CD8-positive, alpha-beta memory T cell (primary cell): ENCODE measurements at regions not wholly inside any gene's neighbourhood (a gene's known extent, or its start where the extent isn't known, plus 50 kb on each side); places are given as distances from the start of the nearest gene placed in this dataset.

Source experiments
- CTCF ChIA-PET: fragments of 350-600 bp; sonication (Branson Sonifier 250); formaldehyde crosslinking; loops from one replicate; lab custom pipeline; 2021; ENCODE audit warnings: antibody characterized with exemption; lab: Charles Lee
- POLR2A ChIA-PET: fragments of 350-600 bp; sonication (Branson Sonifier 250); formaldehyde crosslinking; loops from one replicate; lab custom pipeline; 2021; ENCODE audit warnings: antibody characterized with exemption; lab: Charles Lee
- DNase-seq, 5 donors: peaks; one replicate each; pipeline versions ENCODE4 v3.0.0 to v3.0.0-alpha.2; 2020 to 2022; ENCODE audit warnings: mixed read lengths in 1 of 5
- H3K27ac ChIP-seq: one replicate; pipeline ENCODE4 v1.7.0; 2013; ENCODE audit warnings: low read depth, mild to moderate bottlenecking, low read length, moderate library complexity
- H3K27me3 ChIP-seq: 2 replicates; pipeline ENCODE4 v1.7.0; 2013; ENCODE audit warnings: low read length, mild to moderate bottlenecking; ENCODE audit not compliant: insufficient read depth, poor library complexity, severe bottlenecking
- H3K36me3 ChIP-seq: 2 replicates; pipeline ENCODE4 v1.7.0; 2013; ENCODE audit warnings: mild to moderate bottlenecking, low read length, moderate library complexity; ENCODE audit not compliant: insufficient read depth
- H3K4me1 ChIP-seq: 2 replicates; pipeline ENCODE4 v1.7.0; 2013; ENCODE audit warnings: mild to moderate bottlenecking, low read length, moderate library complexity; ENCODE audit not compliant: insufficient read depth
- H3K4me3 ChIP-seq: 2 replicates; pipeline ENCODE4 v1.7.0; 2013; ENCODE audit warnings: mild to moderate bottlenecking, low read length
- H3K9me3 ChIP-seq: 2 replicates; pipeline ENCODE4 v1.7.0; 2013; ENCODE audit warnings: mild to moderate bottlenecking, low read length
- H3K27ac Mint-ChIP-seq, 8 donors: one replicate each; pipeline ENCODE4 v1.8.0; 2020 to 2021; ENCODE audit warnings: mixed read lengths in 8 of 8, mild to moderate bottlenecking in 6 of 8, inconsistent platforms in 3 of 8, moderate library complexity in 3 of 8
- H3K27me3 Mint-ChIP-seq, 2 donors: one replicate each; pipeline ENCODE4 v1.8.0; 2020 to 2021; ENCODE audit warnings: mixed read lengths in 2 of 2, mild to moderate bottlenecking in 1 of 2, moderate library complexity in 1 of 2
- H3K36me3 Mint-ChIP-seq, 3 donors: one replicate each; pipeline ENCODE4 v1.8.0; 2020 to 2021; ENCODE audit warnings: mixed read lengths in 3 of 3, inconsistent platforms in 1 of 3, mild to moderate bottlenecking in 1 of 3
- H3K4me1 Mint-ChIP-seq, 3 donors: one replicate each; pipeline ENCODE4 v1.8.0; 2020 to 2021; ENCODE audit warnings: mixed read lengths in 3 of 3, inconsistent platforms in 1 of 3, mild to moderate bottlenecking in 1 of 3
- H3K4me3 Mint-ChIP-seq, 7 donors: one replicate each; pipeline ENCODE4 v1.8.0; 2020 to 2021; ENCODE audit warnings: mixed read lengths in 7 of 7, mild to moderate bottlenecking in 6 of 7, moderate library complexity in 4 of 7, inconsistent platforms in 2 of 7
- H3K9me3 Mint-ChIP-seq, 5 donors: one replicate each; pipeline ENCODE4 v1.8.0; 2020 to 2022; ENCODE audit warnings: mixed read lengths in 5 of 5, mild to moderate bottlenecking in 3 of 5, moderate library complexity in 2 of 5, inconsistent platforms in 1 of 5

DNA sequence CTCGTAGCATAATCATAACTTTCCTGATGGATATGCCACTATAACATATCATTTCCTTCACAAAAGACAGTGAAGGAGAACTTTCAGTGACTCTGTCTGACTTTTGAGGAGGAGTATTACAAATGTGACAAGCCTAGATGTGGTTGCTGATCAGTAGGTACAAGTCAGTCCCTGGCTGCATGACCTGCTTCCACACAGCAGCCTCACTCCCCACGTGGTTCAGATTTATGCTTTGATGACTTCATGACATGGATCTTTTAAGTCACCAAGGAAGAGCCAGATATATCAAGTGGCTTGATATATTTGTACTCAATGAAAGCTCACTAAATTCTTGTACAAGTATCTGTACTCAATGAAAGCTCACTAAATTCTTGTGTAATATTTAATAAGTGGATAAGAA is 50.9 kb upstream of the MKLN1 start:
- no peaks in the 10 kb centered on the region for H3K27me3 Mint-ChIP-seq
- Histone ChIP-seq H3K36me3 (no peaks in the 10 kb centered on the region), H3K27ac (no peak overlapping the region), H3K4me1 (no peaks in the 10 kb centered on the region), H3K4me3 (no peak overlapping the region), H3K9me3 (no peaks in the 10 kb centered on the region), H3K27me3 (no peaks in the 10 kb centered on the region)
- H3K4me1 Mint-ChIP-seq, result no peaks in the 10 kb centered on the region
- DNase-seq, result no peak
- peaks cover 0 to 7% (median 0%) of the 10 kb centered on the region in 3 donors for H3K36me3 Mint-ChIP-seq
- no peak overlapping the region for H3K4me3 Mint-ChIP-seq
- CTCF ChIA-PET, result no interaction called here
- no peak overlapping the region for H3K27ac Mint-ChIP-seq
- POLR2A ChIA-PET, result no interaction called here
- H3K9me3 Mint-ChIP-seq, result no peaks in the 10 kb centered on the region
